ENCODE measurements at regions not wholly inside any gene's neighbourhood (a gene's known extent, or its start where the extent isn't known, plus 50 kb on each side); places are given as distances from the start of the nearest gene placed in this dataset.

- no peaks in the 10 kb centered on the region for H3K9me3 ChIP-seq (ENCODE audit: control insufficient read depth, low read length)
- H3K4me3 ChIP-seq (ENCODE audit: extremely low read depth, insufficient read depth, low read length, poor library complexity, severe bottlenecking): no peak overlapping the region
- no peaks in the 10 kb centered on the region for H3K4me1 ChIP-seq (ENCODE audit: control insufficient read depth, insufficient read depth, low read length, poor library complexity, severe bottlenecking)
- H3K36me3 ChIP-seq (ENCODE audit: control insufficient read depth, insufficient read depth, low read length): no peaks in the 10 kb centered on the region
- WGBS, 2 experiments (ENCODE audit: insufficient coverage in 2 of 2): no CpG with 5 or more reads among the region's 1 CpG
- H3K27ac ChIP-seq (ENCODE audit: low read depth, low read length, severe bottlenecking): no peak overlapping the region
These were observed 115.5 kb upstream of the FAM9A start for GRCh38 chrX:8916697-8917096.

- Histone ChIP-seq H3K4me1 (ENCODE audit: control insufficient read depth, insufficient read depth, low read length, poor library complexity, severe bottlenecking) (no peaks in the 10 kb centered on the region), H3K4me3 (ENCODE audit: extremely low read depth, insufficient read depth, low read length, poor library complexity, severe bottlenecking) (no peak overlapping the region)
- no CpG with 5 or more reads among the region's 4 CpGs for WGBS, 2 experiments (ENCODE audit: insufficient coverage in 2 of 2)
These were observed 113.5 kb upstream of the FAM9A start for GRCh38 chrX:8914681-8915080.

GRCh38 chrX:8913655-8914409, 112.6 kb upstream of the FAM9A start:
- Histone ChIP-seq H3K4me1 (ENCODE audit: control insufficient read depth, insufficient read depth, low read length, poor library complexity, severe bottlenecking) (no peaks in the 10 kb centered on the region), H3K36me3 (ENCODE audit: control insufficient read depth, insufficient read depth, low read length) (no peaks in the 10 kb centered on the region), H3K9me3 (ENCODE audit: control insufficient read depth, low read length) (no peaks in the 10 kb centered on the region), H3K4me3 (ENCODE audit: extremely low read depth, insufficient read depth, low read length, poor library complexity, severe bottlenecking) (no peak overlapping the region), H3K27ac (ENCODE audit: low read depth, low read length, severe bottlenecking) (no peak overlapping the region)
- WGBS, 2 experiments (ENCODE audit: insufficient coverage in 2 of 2): 80 to 90% methylated on average over 1 to 2 of the region's 6 CpGs

More at GRCh38 chrX:8914681-8915080, 113.5 kb upstream of the FAM9A start:
- Histone ChIP-seq H3K27ac (ENCODE audit: low read depth, low read length, severe bottlenecking) (no peak overlapping the region), H3K9me3 (ENCODE audit: control insufficient read depth, low read length) (no peaks in the 10 kb centered on the region), H3K36me3 (ENCODE audit: control insufficient read depth, insufficient read depth, low read length) (no peaks in the 10 kb centered on the region)

- Histone ChIP-seq H3K4me3 (ENCODE audit: extremely low read depth, insufficient read depth, low read length, poor library complexity, severe bottlenecking) (no peak overlapping the region), H3K4me1 (ENCODE audit: control insufficient read depth, insufficient read depth, low read length, poor library complexity, severe bottlenecking) (no peaks in the 10 kb centered on the region), H3K27ac (ENCODE audit: low read depth, low read length, severe bottlenecking) (no peak overlapping the region), H3K36me3 (ENCODE audit: control insufficient read depth, insufficient read depth, low read length) (no peaks in the 10 kb centered on the region), H3K9me3 (ENCODE audit: control insufficient read depth, low read length) (no peaks in the 10 kb centered on the region)
- WGBS, 2 experiments (ENCODE audit: insufficient coverage in 2 of 2): 67% methylated on average over 1 of the region's 2 CpGs; no CpG with 5 or more reads in 1 of the 2 experiments
These were observed 106.5 kb upstream of the FAM9A start for GRCh38 chrX:8907688-8908087.

GRCh38 chrX:8906299-8906938, 105.2 kb upstream of the FAM9A start:
- Histone ChIP-seq H3K4me1 (ENCODE audit: control insufficient read depth, insufficient read depth, low read length, poor library complexity, severe bottlenecking) (no peaks in the 10 kb centered on the region), H3K4me3 (ENCODE audit: extremely low read depth, insufficient read depth, low read length, poor library complexity, severe bottlenecking) (no peak overlapping the region), H3K9me3 (ENCODE audit: control insufficient read depth, low read length) (no peaks in the 10 kb centered on the region), H3K36me3 (ENCODE audit: control insufficient read depth, insufficient read depth, low read length) (no peaks in the 10 kb centered on the region), H3K27ac (ENCODE audit: low read depth, low read length, severe bottlenecking) (no peak overlapping the region)
- whole genome bisulfite sequencing, 2 experiments (ENCODE audit: insufficient coverage in 2 of 2): 88 to 100% methylated on average over 1 to 5 of the region's 9 CpGs

- Histone ChIP-seq H3K36me3 (ENCODE audit: control insufficient read depth, insufficient read depth, low read length) (no peaks in the 10 kb centered on the region), H3K4me1 (ENCODE audit: control insufficient read depth, insufficient read depth, low read length, poor library complexity, severe bottlenecking) (no peaks in the 10 kb centered on the region), H3K4me3 (ENCODE audit: extremely low read depth, insufficient read depth, low read length, poor library complexity, severe bottlenecking) (no peak overlapping the region), H3K9me3 (ENCODE audit: control insufficient read depth, low read length) (no peaks in the 10 kb centered on the region), H3K27ac (ENCODE audit: low read depth, low read length, severe bottlenecking) (no peak overlapping the region)
- 100% methylated on average over 1 of the region's 4 CpGs; no CpG with 5 or more reads in 1 of the 2 experiments for WGBS, 2 experiments (ENCODE audit: insufficient coverage in 2 of 2)
These were observed 96.1 kb upstream of the FAM9A start for GRCh38 chrX:8897259-8897658.

- H3K4me3 ChIP-seq (ENCODE audit: extremely low read depth, insufficient read depth, low read length, poor library complexity, severe bottlenecking): no peak overlapping the region
- H3K4me1 ChIP-seq (ENCODE audit: control insufficient read depth, insufficient read depth, low read length, poor library complexity, severe bottlenecking): no peaks in the 10 kb centered on the region
- WGBS, 2 experiments (ENCODE audit: insufficient coverage in 2 of 2): 100% methylated on average over 1 of the region's 1 CpG; no CpG with 5 or more reads in 1 of the 2 experiments
- H3K27ac ChIP-seq (ENCODE audit: low read depth, low read length, severe bottlenecking): no peak overlapping the region
- no peaks in the 10 kb centered on the region for H3K9me3 ChIP-seq (ENCODE audit: control insufficient read depth, low read length)
- no peaks in the 10 kb centered on the region for H3K36me3 ChIP-seq (ENCODE audit: control insufficient read depth, insufficient read depth, low read length)
These were observed 89.6 kb upstream of the FAM9A start for GRCh38 chrX:8890794-8891193.

GRCh38 chrX:8887004-8887403, 85.8 kb upstream of the FAM9A start:
- WGBS, 2 experiments (ENCODE audit: insufficient coverage in 2 of 2): 100% methylated on average over 2 of the region's 3 CpGs
- Histone ChIP-seq H3K4me1 (ENCODE audit: control insufficient read depth, insufficient read depth, low read length, poor library complexity, severe bottlenecking) (no peaks in the 10 kb centered on the region), H3K4me3 (ENCODE audit: extremely low read depth, insufficient read depth, low read length, poor library complexity, severe bottlenecking) (no peak overlapping the region), H3K9me3 (ENCODE audit: control insufficient read depth, low read length) (no peaks in the 10 kb centered on the region), H3K27ac (ENCODE audit: low read depth, low read length, severe bottlenecking) (no peak overlapping the region), H3K36me3 (ENCODE audit: control insufficient read depth, insufficient read depth, low read length) (no peaks in the 10 kb centered on the region)

GRCh38 chrX:8879750-8880149, 78.6 kb upstream of the FAM9A start:
- Histone ChIP-seq H3K4me3 (ENCODE audit: extremely low read depth, insufficient read depth, low read length, poor library complexity, severe bottlenecking) (no peak overlapping the region), H3K27ac (ENCODE audit: low read depth, low read length, severe bottlenecking) (no peak overlapping the region), H3K9me3 (ENCODE audit: control insufficient read depth, low read length) (no peaks in the 10 kb centered on the region), H3K36me3 (ENCODE audit: control insufficient read depth, insufficient read depth, low read length) (no peaks in the 10 kb centered on the region), H3K4me1 (ENCODE audit: control insufficient read depth, insufficient read depth, low read length, poor library complexity, severe bottlenecking) (no peaks in the 10 kb centered on the region)
- 100% methylated on average over 1 of the region's 4 CpGs for WGBS, 2 experiments (ENCODE audit: insufficient coverage in 2 of 2)

GRCh38 chrX:8873956-8874355, 72.8 kb upstream of the FAM9A start:
- no peak overlapping the region for H3K27ac ChIP-seq (ENCODE audit: low read depth, low read length, severe bottlenecking)
- no peaks in the 10 kb centered on the region for H3K9me3 ChIP-seq (ENCODE audit: control insufficient read depth, low read length)
- 60 to 86% methylated on average over 1 to 2 of the region's 3 CpGs for WGBS, 2 experiments (ENCODE audit: insufficient coverage in 2 of 2)
- no peaks in the 10 kb centered on the region for H3K4me1 ChIP-seq (ENCODE audit: control insufficient read depth, insufficient read depth, low read length, poor library complexity, severe bottlenecking)
- no peak overlapping the region for H3K4me3 ChIP-seq (ENCODE audit: extremely low read depth, insufficient read depth, low read length, poor library complexity, severe bottlenecking)
- H3K36me3 ChIP-seq (ENCODE audit: control insufficient read depth, insufficient read depth, low read length): no peaks in the 10 kb centered on the region

GRCh38 chrX:8873102-8873501, 71.9 kb upstream of the FAM9A start:
- H3K4me3 ChIP-seq (ENCODE audit: extremely low read depth, insufficient read depth, low read length, poor library complexity, severe bottlenecking): no peak overlapping the region
- H3K27ac ChIP-seq (ENCODE audit: low read depth, low read length, severe bottlenecking): no peak overlapping the region
- WGBS, 2 experiments (ENCODE audit: insufficient coverage in 2 of 2): 100% methylated on average over 1 of the region's 2 CpGs; no CpG with 5 or more reads in 1 of the 2 experiments
- no peaks in the 10 kb centered on the region for H3K4me1 ChIP-seq (ENCODE audit: control insufficient read depth, insufficient read depth, low read length, poor library complexity, severe bottlenecking)
- no peaks in the 10 kb centered on the region for H3K36me3 ChIP-seq (ENCODE audit: control insufficient read depth, insufficient read depth, low read length)
- H3K9me3 ChIP-seq (ENCODE audit: control insufficient read depth, low read length): no peaks in the 10 kb centered on the region

Measured in mesodermal cell (in vitro differentiated cells).